Posterior vena cava (tissue), 2 donors: ENCODE measurements at regions not wholly inside any gene's neighbourhood (a gene's known extent, or its start where the extent isn't known, plus 50 kb on each side); places are given as distances from the start of the nearest gene placed in this dataset.
"Not testable (repeated sequence)": the region's sequence is repeated elsewhere in the genome, so short reads cannot be mapped to it uniquely, and the experiment has no call there.

Experiments used
- DNase-seq: peaks from one replicate; pipeline ENCODE4 v3.0.0-alpha.2; 2020; ENCODE audit warnings: low spot score
- intact Hi-C, 2 donors: fragments of 100-400 bp; cut with DNase I; formaldehyde crosslinking; loops; one replicate each; pipeline versions ENCODE4 v1.14.1 to v1.14.2; 2022 to 2023
- donor health status: DM: yes; HTN: yes; CAD: no.
- donor health status: DM: yes; HTN: yes; CAD: no.

GRCh38 chr5:143646961-143647360 lies 165.0 kb upstream of the HMHB1 start:
- DNase-seq = no peak
- intact Hi-C loops = loop anchor here in 1 of 2 donors (10.0 kb wide), 1 partner anchor 902 kb away; no protein-coding TSS in a partner anchor

GRCh38 chr5:143645356-143645755 lies 166.6 kb upstream of the HMHB1 start:
- intact Hi-C loops = loop anchor here in 1 of 2 donors (10.0 kb wide), 1 partner anchor 901 kb away; no protein-coding TSS in a partner anchor
- DNase-seq = no peak

GRCh38 chr5:143644727-143645126 lies 167.2 kb upstream of the HMHB1 start:
- intact Hi-C loops = loop anchor here in 1 of 2 donors (10.0 kb wide), 1 partner anchor 900 kb away; no protein-coding TSS in a partner anchor
- DNase-seq = no peak

GRCh38 chr5:143642791-143643190 lies 169.2 kb upstream of the HMHB1 start:
- intact Hi-C loops = loop anchor here in 1 of 2 donors (10.0 kb wide), 1 partner anchor 898 kb away; no protein-coding TSS in a partner anchor
- no peak for DNase-seq

GRCh38 chr5:143641549-143642355 lies 170.2 kb upstream of the HMHB1 start:
- intact Hi-C loops = loop anchor here in 1 of 2 donors (10.0 kb wide), 1 partner anchor 897 kb away; no protein-coding TSS in a partner anchor
- DNase-seq = no peak

GRCh38 chr5:143638654-143639053 lies 173.3 kb upstream of the HMHB1 start:
- DNase-seq = no peak
- intact Hi-C loops = no loop called here

- intact Hi-C loops = no loop called here
- no peak for DNase-seq
Measured at GRCh38 chr5:143636931-143637528, 174.9 kb upstream of the HMHB1 start.

GRCh38 chr5:143635888-143636287 lies 176.1 kb upstream of the HMHB1 start:
- intact Hi-C loops = no loop called here
- no peak for DNase-seq

GRCh38 chr5:143635146-143635752 lies 176.7 kb upstream of the HMHB1 start:
- intact Hi-C loops = no loop called here
- no peak for DNase-seq

- DNase-seq = no peak
- intact Hi-C loops = no loop called here
Measured at GRCh38 chr5:143634689-143635088, 177.3 kb upstream of the HMHB1 start.

GRCh38 chr5:143629871-143630659 lies 181.9 kb upstream of the HMHB1 start:
- intact Hi-C loops = no loop called here
- DNase-seq = no peak

- DNase-seq, intact Hi-C loops: not testable (repeated sequence)
Measured at GRCh38 chr5:143625048-143625447, 186.9 kb upstream of the HMHB1 start.

- intact Hi-C loops = no loop called here
- DNase-seq = no peak
Measured at GRCh38 chr5:143624465-143624864, 187.5 kb upstream of the HMHB1 start.

- intact Hi-C loops = no loop called here
- DNase-seq = no peak
Measured at GRCh38 chr5:143619040-143619439, 192.9 kb upstream of the HMHB1 start.

- DNase-seq = no peak
- intact Hi-C loops = no loop called here
Measured at GRCh38 chr5:143618141-143618540, 193.8 kb upstream of the HMHB1 start.

- no peak for DNase-seq
- intact Hi-C loops = no loop called here
Measured at GRCh38 chr5:143614831-143615230, 197.1 kb upstream of the HMHB1 start.

GRCh38 chr5:143613329-143613728 lies 198.6 kb upstream of the HMHB1 start:
- intact Hi-C loops = no loop called here
- DNase-seq = no peak

GRCh38 chr5:143610946-143611345 lies 201.0 kb upstream of the HMHB1 start:
- intact Hi-C loops = no loop called here
- no peak for DNase-seq

- intact Hi-C loops = no loop called here
- no peak for DNase-seq
Measured at GRCh38 chr5:143606043-143606752, 202.7 kb upstream of the NR3C1 start.
